HG03280 (cell line): ENCODE measurements at regions not wholly inside any gene's neighbourhood (a gene's known extent, or its start where the extent isn't known, plus 50 kb on each side); places are given as distances from the start of the nearest gene placed in this dataset.

Experiments used
- ATAC-seq: cut with Tn5 transposase; IDR thresholded peaks from one replicate; pipeline ENCODE4 v1.9.1; 2021; ENCODE audit warnings: mild to moderate bottlenecking, moderate library complexity; ENCODE audit not compliant: unreplicated experiment

GRCh38 chr20:1720845-1721475 lies 63.4 kb upstream of the SIRPG start:
- no peak for ATAC-seq

- no peak for ATAC-seq
Observed at GRCh38 chr20:1720226-1720625, 62.6 kb upstream of the SIRPG start.

DNA sequence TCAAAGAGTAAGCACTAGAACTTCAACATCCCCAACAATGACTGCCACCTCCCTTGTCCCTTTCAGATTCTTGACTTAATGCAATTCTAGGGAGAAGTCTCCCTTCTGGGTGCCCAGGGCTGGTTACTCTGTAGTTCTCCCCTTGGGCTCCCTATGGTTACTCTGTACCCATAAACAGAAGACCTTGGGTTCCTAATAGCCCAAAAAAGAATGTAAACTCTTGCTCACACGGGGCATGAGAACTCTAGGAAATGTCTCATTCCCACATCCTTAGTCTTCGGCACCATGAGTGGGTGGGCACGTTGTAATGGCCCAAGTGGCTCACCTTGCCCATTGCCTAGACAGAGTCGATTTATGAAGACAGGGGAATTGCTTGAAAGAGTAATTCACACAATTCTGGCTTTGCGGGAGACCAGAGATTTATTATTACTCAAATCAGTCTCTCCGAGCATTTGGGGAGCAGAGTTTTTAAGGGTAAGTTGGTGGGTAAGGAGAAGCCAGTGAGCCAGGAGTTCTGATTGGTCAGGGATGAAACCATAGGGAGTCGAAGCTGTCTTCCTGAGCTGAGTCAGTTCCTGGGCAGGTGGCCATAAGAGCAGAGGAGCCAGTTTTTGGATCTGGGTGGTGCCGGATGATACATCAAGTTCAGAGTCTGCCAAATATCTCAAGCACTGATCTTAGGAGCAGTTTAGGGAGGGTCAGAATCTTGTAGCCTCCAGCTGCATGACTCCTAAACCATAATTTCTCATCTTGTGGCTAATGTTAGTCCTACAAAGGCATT lies 61.2 kb upstream of the SIRPG start:
- no peak for ATAC-seq

GRCh38 chr20:1712634-1713624 lies 55.4 kb upstream of the SIRPG start:
- ATAC-seq, result no peak

GRCh38 chr20:1711826-1712601 lies 54.4 kb upstream of the SIRPG start:
- ATAC-seq, result no peak

DNA sequence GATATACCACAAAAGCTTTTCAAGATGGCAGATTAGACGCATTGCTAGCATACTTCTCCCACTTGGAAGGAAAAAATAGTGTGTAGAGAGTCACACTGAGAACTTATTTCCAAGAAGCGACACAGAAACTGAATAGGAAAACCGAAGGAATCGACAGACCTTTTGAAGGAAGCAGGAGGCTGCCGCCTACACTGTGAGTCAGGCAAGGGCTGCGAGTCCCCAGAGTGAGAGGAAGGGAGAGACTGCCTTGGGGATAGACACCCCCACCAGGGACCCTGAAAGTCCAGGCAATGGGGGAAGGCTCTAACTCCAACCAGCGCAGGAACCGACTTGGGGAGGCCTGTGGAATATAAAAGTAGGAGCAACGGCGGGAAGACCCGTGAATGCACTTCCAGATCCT lies 53.7 kb upstream of the SIRPG start:
- no peak for ATAC-seq

DNA sequence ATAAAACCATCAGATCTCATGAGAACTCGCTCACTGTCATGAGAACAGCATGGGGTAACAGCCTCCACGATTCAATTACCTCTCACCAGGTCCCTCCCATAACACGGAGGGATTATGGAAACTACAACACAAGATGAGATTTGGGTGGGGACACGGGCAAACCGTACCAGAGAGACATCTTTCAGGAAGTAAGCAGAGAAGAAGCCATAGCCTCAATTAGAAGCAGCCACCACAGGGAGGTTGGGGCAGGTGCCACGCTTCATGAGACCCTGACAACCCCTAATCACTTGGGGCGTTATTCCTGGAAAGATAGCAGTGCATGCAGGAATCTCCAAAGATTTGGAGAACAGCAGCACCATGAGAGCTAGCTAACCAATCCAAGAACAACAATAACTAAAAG lies 52.9 kb upstream of the SIRPG start:
- ATAC-seq, result no peak

GRCh38 chr20:1707588-1708449 lies 50.2 kb upstream of the SIRPG start:
- no peak for ATAC-seq
